Panc1 (cell line): ENCODE measurements at regions not wholly inside any gene's neighbourhood (a gene's known extent, or its start where the extent isn't known, plus 50 kb on each side); places are given as distances from the start of the nearest gene placed in this dataset.

Source experiments
- ATAC-seq: fragments of 200-7000 bp; cut with Tn5 transposase; 2 replicates; pipeline ENCODE4 v1.9.1; 2020; ENCODE audit warnings: mild to moderate bottlenecking, moderate library complexity
- BruUV-seq: library from RNA; stranded (reverse); fragments of 400-500 nt; replicated peaks from 2 replicates; lab custom pipeline; 2021; lab: Mats Ljungman, UMichigan
- CTCF ChIA-PET: fragments of 300-600 bp; sonication (Branson Sonifier 250); formaldehyde crosslinking; loops from one replicate; lab custom pipeline; 2022; ENCODE audit warnings: antibody characterized with exemption; lab: Charles Lee
- POLR2A ChIA-PET: fragments of 300-600 bp; sonication (Branson Sonifier 250); formaldehyde crosslinking; loops from one replicate; lab custom pipeline; 2022; ENCODE audit warnings: antibody characterized with exemption; lab: Charles Lee
- DNase-seq: peaks from one replicate; pipeline ENCODE4 v3.0.0-alpha.2; 2010; ENCODE audit warnings: low read depth, low spot score
- H3K27ac ChIP-seq: 2 replicates; pipeline ENCODE4 v1.5.1; 2011; ENCODE audit warnings: mild to moderate bottlenecking, low read length, inconsistent platforms
- H3K27me3 ChIP-seq: fragments of 200-500 bp; sonication (Bioruptor generic); 2 replicates; pipeline ENCODE4 v1.6.0; 2014; ENCODE audit warnings: low read length, inconsistent platforms; ENCODE audit not compliant: control insufficient read depth, insufficient read depth
- H3K36me3 ChIP-seq: fragments of 200-500 bp; sonication (Bioruptor generic); 2 replicates; pipeline ENCODE4 v1.5.1; 2014; ENCODE audit warnings: inconsistent platforms, mild to moderate bottlenecking, low read length, moderate library complexity; ENCODE audit not compliant: control insufficient read depth, insufficient read depth
- H3K4me1 ChIP-seq: 2 replicates; pipeline ENCODE4 v1.5.1; 2011; ENCODE audit warnings: inconsistent platforms, mild to moderate bottlenecking, low read length, moderate library complexity; ENCODE audit not compliant: control insufficient read depth, insufficient read depth
- H3K4me3 ChIP-seq, 2 experiments: 2 replicates each; pipeline ENCODE4 v1.5.1; 2011 to 2012; ENCODE audit warnings: low read depth in 2 of 2, low read length in 2 of 2, mild to moderate bottlenecking in 2 of 2, inconsistent platforms in 1 of 2, moderate library complexity in 1 of 2
- H3K9me3 ChIP-seq: fragments of 200-500 bp; sonication (Bioruptor generic); 2 replicates; pipeline ENCODE4 v1.5.1; 2014; ENCODE audit warnings: low read depth, mild to moderate bottlenecking, inconsistent platforms, low read length, moderate library complexity; ENCODE audit not compliant: control insufficient read depth, insufficient read depth
- POLR2AphosphoS5 ChIP-seq: IDR thresholded peaks from 2 replicates; pipeline ENCODE4 v1.6.1; 2012; ENCODE audit warnings: mild to moderate bottlenecking, low read depth, low read length, moderate library complexity
- SIN3A ChIP-seq: IDR thresholded peaks from 2 replicates; pipeline ENCODE4 v1.6.1; 2012; ENCODE audit warnings: low read depth, mild to moderate bottlenecking, low read length, moderate library complexity, borderline replicate concordance; ENCODE audit not compliant: insufficient read depth
- TCF7L2 ChIP-seq: IDR thresholded peaks from 2 replicates; pipeline ENCODE4 v1.6.1; 2011; ENCODE audit warnings: mild to moderate bottlenecking, low read depth, low read length, inconsistent platforms
- in situ Hi-C: cut with HindIII; loops from 2 replicates; pipeline ENCODE4 v1.10.0; 2016; ENCODE audit warnings: low sequenced_read_pairs, low pct_unique_long_range_greater_than_20kb
- intact Hi-C: fragments of 100-400 bp; cut with micrococcal nuclease; formaldehyde crosslinking; loops from one replicate; pipeline ENCODE4 v1.10.0; 2022; ENCODE audit not compliant: unreplicated experiment
- TF ChIP-seq, protein P1 (sequence below): fragments of 450-650 bp; IDR thresholded peaks from 2 replicates; pipeline ENCODE4 v1.5.1; 2017; ENCODE audit warnings: mild to moderate bottlenecking
- TF ChIP-seq, protein P2 (sequence below), 2 experiments: IDR thresholded peaks; 2 replicates each; pipeline ENCODE4 v1.6.1; 2011 to 2012; ENCODE audit warnings: low read depth in 2 of 2, control low read depth in 1 of 2, low read length in 1 of 2, mild to moderate bottlenecking in 1 of 2, moderate library complexity in 1 of 2; ENCODE audit not compliant: insufficient read depth in 1 of 2

GRCh38 chr14:104467641-104468040 is 111.9 kb upstream of the C14orf180 start:
- DNase-seq = no peak
- intact Hi-C loops = no loop called here
- H3K36me3 ChIP-seq = no peaks in the 10 kb centered on the region
- H3K4me3 ChIP-seq = no peak overlapping the region
- ATAC-seq = no peak
- H3K9me3 ChIP-seq = no peaks in the 10 kb centered on the region
- H3K4me1 ChIP-seq = no peaks in the 10 kb centered on the region
- in situ Hi-C loops = no loop called here
- no TSS peak for BruUV-seq
- ChIA-PET POLR2A (no interaction called here), CTCF (no interaction called here)
- no peak for TF ChIP-seq SIN3A
- no peak for TF ChIP-seq TCF7L2
- TF ChIP-seq POLR2AphosphoS5 = no peak
- TF ChIP-seq, protein P1, sequence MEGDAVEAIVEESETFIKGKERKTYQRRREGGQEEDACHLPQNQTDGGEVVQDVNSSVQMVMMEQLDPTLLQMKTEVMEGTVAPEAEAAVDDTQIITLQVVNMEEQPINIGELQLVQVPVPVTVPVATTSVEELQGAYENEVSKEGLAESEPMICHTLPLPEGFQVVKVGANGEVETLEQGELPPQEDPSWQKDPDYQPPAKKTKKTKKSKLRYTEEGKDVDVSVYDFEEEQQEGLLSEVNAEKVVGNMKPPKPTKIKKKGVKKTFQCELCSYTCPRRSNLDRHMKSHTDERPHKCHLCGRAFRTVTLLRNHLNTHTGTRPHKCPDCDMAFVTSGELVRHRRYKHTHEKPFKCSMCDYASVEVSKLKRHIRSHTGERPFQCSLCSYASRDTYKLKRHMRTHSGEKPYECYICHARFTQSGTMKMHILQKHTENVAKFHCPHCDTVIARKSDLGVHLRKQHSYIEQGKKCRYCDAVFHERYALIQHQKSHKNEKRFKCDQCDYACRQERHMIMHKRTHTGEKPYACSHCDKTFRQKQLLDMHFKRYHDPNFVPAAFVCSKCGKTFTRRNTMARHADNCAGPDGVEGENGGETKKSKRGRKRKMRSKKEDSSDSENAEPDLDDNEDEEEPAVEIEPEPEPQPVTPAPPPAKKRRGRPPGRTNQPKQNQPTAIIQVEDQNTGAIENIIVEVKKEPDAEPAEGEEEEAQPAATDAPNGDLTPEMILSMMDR = no peak
- TF ChIP-seq, protein P2, sequence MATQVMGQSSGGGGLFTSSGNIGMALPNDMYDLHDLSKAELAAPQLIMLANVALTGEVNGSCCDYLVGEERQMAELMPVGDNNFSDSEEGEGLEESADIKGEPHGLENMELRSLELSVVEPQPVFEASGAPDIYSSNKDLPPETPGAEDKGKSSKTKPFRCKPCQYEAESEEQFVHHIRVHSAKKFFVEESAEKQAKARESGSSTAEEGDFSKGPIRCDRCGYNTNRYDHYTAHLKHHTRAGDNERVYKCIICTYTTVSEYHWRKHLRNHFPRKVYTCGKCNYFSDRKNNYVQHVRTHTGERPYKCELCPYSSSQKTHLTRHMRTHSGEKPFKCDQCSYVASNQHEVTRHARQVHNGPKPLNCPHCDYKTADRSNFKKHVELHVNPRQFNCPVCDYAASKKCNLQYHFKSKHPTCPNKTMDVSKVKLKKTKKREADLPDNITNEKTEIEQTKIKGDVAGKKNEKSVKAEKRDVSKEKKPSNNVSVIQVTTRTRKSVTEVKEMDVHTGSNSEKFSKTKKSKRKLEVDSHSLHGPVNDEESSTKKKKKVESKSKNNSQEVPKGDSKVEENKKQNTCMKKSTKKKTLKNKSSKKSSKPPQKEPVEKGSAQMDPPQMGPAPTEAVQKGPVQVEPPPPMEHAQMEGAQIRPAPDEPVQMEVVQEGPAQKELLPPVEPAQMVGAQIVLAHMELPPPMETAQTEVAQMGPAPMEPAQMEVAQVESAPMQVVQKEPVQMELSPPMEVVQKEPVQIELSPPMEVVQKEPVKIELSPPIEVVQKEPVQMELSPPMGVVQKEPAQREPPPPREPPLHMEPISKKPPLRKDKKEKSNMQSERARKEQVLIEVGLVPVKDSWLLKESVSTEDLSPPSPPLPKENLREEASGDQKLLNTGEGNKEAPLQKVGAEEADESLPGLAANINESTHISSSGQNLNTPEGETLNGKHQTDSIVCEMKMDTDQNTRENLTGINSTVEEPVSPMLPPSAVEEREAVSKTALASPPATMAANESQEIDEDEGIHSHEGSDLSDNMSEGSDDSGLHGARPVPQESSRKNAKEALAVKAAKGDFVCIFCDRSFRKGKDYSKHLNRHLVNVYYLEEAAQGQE (IDR thresholded peaks at IDR 0.05; ENCODE audit: insufficient read depth in 1 of 2, low read depth in 2 of 2, low read length in 1 of 2) = no peak
- no peaks in the 10 kb centered on the region; the same call in 1 of the 2 replicates for H3K27me3 ChIP-seq
- no peak overlapping the region for H3K27ac ChIP-seq

- in situ Hi-C loops = no loop called here
- POLR2A ChIA-PET = no interaction called here
Observed at GRCh38 chr14:104469591-104469990, 110.0 kb upstream of the C14orf180 start.

More at GRCh38 chr14:104469591-104469990, 110.0 kb upstream of the C14orf180 start:
- no TSS peak for BruUV-seq
- no peak overlapping the region for H3K4me3 ChIP-seq
- H3K9me3 ChIP-seq = no peaks in the 10 kb centered on the region
- TF ChIP-seq, protein P2 (IDR thresholded peaks at IDR 0.05; ENCODE audit: insufficient read depth in 1 of 2, low read depth in 2 of 2, low read length in 1 of 2) = no peak
- TF ChIP-seq TCF7L2 (no peak), POLR2AphosphoS5 (no peak), SIN3A (no peak)
- TF ChIP-seq, protein P1 = no peak
- no peaks in the 10 kb centered on the region for H3K27me3 ChIP-seq
- H3K27ac ChIP-seq = no peak overlapping the region
- H3K4me1 ChIP-seq = no peaks in the 10 kb centered on the region
- CTCF ChIA-PET = no interaction called here
- ATAC-seq (no peak), DNase-seq (no peak)
- intact Hi-C loops = no loop called here
- H3K36me3 ChIP-seq = no peaks in the 10 kb centered on the region
